H4 (cell line): ENCODE measurements at regions not wholly inside any gene's neighbourhood (a gene's known extent, or its start where the extent isn't known, plus 50 kb on each side); places are given as distances from the start of the nearest gene placed in this dataset.
A peak's percentile ranks its signal among the peaks of the same experiment; 100 is the strongest.

Source experiments
- DNase-seq: peaks from one replicate; pipeline ENCODE4 v3.0.0-alpha.2; 2015; ENCODE audit warnings: low spot score

GRCh38 chr3:159897331-159898075 lies 91.1 kb upstream of the IL12A start:
- peak; percentile 51 for DNase-seq

- DNase-seq = no peak
These were observed 90.5 kb upstream of the IL12A start for GRCh38 chr3:159898147-159898546.

- DNase-seq = no peak
These were observed 89.5 kb upstream of the IL12A start for GRCh38 chr3:159899166-159899565.

GRCh38 chr3:159902546-159903314 lies 85.9 kb upstream of the IL12A start:
- DNase-seq = no peak

- no peak for DNase-seq
These were observed 84.2 kb upstream of the IL12A start for GRCh38 chr3:159904455-159904854.

- no peak for DNase-seq
These were observed 83.7 kb upstream of the IL12A start for GRCh38 chr3:159904911-159905310.

GRCh38 chr3:159907828-159908227 lies 80.8 kb upstream of the IL12A start:
- no peak for DNase-seq

GRCh38 chr3:159910991-159911663 lies 77.5 kb upstream of the IL12A start:
- DNase-seq = peak; percentile 75

GRCh38 chr3:159911664-159912037 lies 77.0 kb upstream of the IL12A start:
- DNase-seq = no peak

GRCh38 chr3:159913712-159914414 lies 74.8 kb upstream of the IL12A start:
- no peak for DNase-seq

- DNase-seq = no peak
These were observed 74.2 kb upstream of the IL12A start for GRCh38 chr3:159914426-159914825.

- no peak for DNase-seq
These were observed 72.6 kb upstream of the IL12A start for GRCh38 chr3:159916052-159916451.

GRCh38 chr3:159917141-159917540 lies 71.5 kb upstream of the IL12A start:
- no peak for DNase-seq

GRCh38 chr3:159919873-159920272 lies 68.8 kb upstream of the IL12A start:
- DNase-seq = peak; percentile 27

GRCh38 chr3:159922193-159922840 lies 66.3 kb upstream of the IL12A start:
- no peak for DNase-seq

GRCh38 chr3:159922861-159923312 lies 65.7 kb upstream of the IL12A start:
- no peak for DNase-seq

- no peak for DNase-seq
These were observed 65.3 kb upstream of the IL12A start for GRCh38 chr3:159923336-159923735.

- no peak for DNase-seq
These were observed 64.7 kb upstream of the IL12A start for GRCh38 chr3:159923956-159924355.

- DNase-seq = no peak
These were observed 64.2 kb upstream of the IL12A start for GRCh38 chr3:159924411-159924810.

- no peak for DNase-seq
These were observed 63.4 kb upstream of the IL12A start for GRCh38 chr3:159925248-159925647.

- no peak for DNase-seq
These were observed 62.1 kb upstream of the IL12A start for GRCh38 chr3:159926573-159926972.
